ENCODE measurements at regions not wholly inside any gene's neighbourhood (a gene's known extent, or its start where the extent isn't known, plus 50 kb on each side); places are given as distances from the start of the nearest gene placed in this dataset.
"Not testable (repeated sequence)": the region's sequence is repeated elsewhere in the genome, so short reads cannot be mapped to it uniquely, and the experiment has no call there.

DNA sequence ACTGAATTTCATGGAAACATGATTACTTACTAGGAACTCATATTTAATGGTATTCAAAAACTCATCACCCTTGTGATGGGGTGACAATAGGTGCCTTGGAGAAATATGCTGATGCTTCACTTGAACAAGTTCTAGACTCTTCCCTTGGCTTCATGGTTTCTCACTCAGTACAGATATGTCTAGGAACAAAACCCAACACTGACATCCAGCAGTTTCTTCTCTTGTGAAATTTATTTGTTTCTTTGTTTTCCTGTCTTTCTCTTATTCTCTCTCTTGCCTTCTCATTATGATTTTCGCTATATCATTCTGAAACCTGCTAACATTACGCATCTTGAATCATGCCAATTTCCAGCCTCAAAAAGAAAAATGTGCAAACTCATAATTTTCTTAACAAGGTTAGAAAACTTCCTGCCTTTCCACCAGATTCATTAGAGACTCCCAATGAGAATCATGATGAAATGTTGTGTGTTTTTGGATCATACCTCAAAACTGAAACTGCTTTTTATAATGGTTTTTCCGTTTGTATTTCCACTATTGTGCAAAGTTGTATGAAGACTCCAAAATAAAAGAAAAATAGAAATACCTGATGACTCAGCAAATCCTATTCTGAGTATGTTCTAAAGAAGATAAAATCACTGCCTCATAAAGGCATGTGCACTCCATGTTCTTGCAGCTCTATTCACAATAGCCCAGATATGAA, 1021.5 kb downstream of the TMEM121 start:
- BruUV-seq (replicated peaks), result no TSS peak
- Histone ChIP-seq H3K9me3 (no peaks in the 10 kb centered on the region), H3K4me3 (ENCODE audit: low read depth, low read length) (no peak overlapping the region), H3K27me3 (replicated peaks; ENCODE audit: control insufficient read depth, insufficient read depth, low read length) (no peaks in the 10 kb centered on the region), H3K4me1 (no peaks in the 10 kb centered on the region), H3K36me3 (ENCODE audit: control insufficient read depth, insufficient read depth, low read length) (no peaks in the 10 kb centered on the region)
- DNase-seq, result no peak
- Mint-ChIP-seq H3K27me3 (ENCODE audit: insufficient read depth, unreplicated experiment) (peaks cover 4% of the 10 kb centered on the region), H3K27ac (ENCODE audit: unreplicated experiment) (no peak overlapping the region), H3K9me3 (ENCODE audit: unreplicated experiment) (no peaks in the 10 kb centered on the region), H3K4me1 (ENCODE audit: low read depth, unreplicated experiment) (no peaks in the 10 kb centered on the region), H3K36me3 (ENCODE audit: insufficient read depth, unreplicated experiment) (no peaks in the 10 kb centered on the region), H3K4me3 (ENCODE audit: unreplicated experiment) (no peak overlapping the region)
- ChIA-PET POLR2A (no interaction called here), CTCF (no interaction called here)
- intact Hi-C loops (cut with micrococcal nuclease; ENCODE audit: unreplicated experiment), result no loop called here
- TF ChIP-seq, protein P1, sequence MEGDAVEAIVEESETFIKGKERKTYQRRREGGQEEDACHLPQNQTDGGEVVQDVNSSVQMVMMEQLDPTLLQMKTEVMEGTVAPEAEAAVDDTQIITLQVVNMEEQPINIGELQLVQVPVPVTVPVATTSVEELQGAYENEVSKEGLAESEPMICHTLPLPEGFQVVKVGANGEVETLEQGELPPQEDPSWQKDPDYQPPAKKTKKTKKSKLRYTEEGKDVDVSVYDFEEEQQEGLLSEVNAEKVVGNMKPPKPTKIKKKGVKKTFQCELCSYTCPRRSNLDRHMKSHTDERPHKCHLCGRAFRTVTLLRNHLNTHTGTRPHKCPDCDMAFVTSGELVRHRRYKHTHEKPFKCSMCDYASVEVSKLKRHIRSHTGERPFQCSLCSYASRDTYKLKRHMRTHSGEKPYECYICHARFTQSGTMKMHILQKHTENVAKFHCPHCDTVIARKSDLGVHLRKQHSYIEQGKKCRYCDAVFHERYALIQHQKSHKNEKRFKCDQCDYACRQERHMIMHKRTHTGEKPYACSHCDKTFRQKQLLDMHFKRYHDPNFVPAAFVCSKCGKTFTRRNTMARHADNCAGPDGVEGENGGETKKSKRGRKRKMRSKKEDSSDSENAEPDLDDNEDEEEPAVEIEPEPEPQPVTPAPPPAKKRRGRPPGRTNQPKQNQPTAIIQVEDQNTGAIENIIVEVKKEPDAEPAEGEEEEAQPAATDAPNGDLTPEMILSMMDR (IDR thresholded peaks at IDR 0.05; ENCODE audit: insufficient read depth in 1 of 2, low read depth in 1 of 2, low read length in 1 of 2, severe bottlenecking in 1 of 2, unreplicated experiment in 1 of 2), result no peak

DNA sequence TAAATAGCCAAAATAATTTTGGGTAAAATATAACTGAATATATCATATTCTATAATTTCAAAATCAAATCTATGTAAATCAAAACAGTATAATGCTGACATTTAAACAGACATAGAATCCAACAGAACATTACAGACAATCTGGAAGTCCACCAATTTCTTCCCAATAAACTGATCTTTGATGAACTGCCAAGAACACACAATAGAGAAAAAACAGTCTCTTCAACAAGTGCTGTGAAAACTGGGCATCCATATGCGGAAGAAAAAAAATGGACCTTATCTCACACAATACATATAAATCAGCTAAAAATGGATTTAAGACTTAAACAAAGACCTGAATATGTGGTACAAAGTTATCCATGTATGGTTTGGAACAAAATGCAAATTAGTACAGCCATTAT, 1022.7 kb downstream of the TMEM121 start:
- Mint-ChIP-seq H3K4me1 (ENCODE audit: low read depth, unreplicated experiment) (no peaks in the 10 kb centered on the region), H3K36me3 (ENCODE audit: insufficient read depth, unreplicated experiment) (no peaks in the 10 kb centered on the region), H3K4me3 (ENCODE audit: unreplicated experiment) (no peak overlapping the region), H3K27ac (ENCODE audit: unreplicated experiment) (no peak overlapping the region), H3K27me3 (ENCODE audit: insufficient read depth, unreplicated experiment) (peaks cover 2% of the 10 kb centered on the region), H3K9me3 (ENCODE audit: unreplicated experiment) (no peaks in the 10 kb centered on the region)
- POLR2A ChIA-PET, result no interaction called here
- no peak overlapping the region for H3K4me3 ChIP-seq (ENCODE audit: low read depth, low read length)
- no TSS peak for BruUV-seq (replicated peaks)
- H3K9me3 ChIP-seq, result no peaks in the 10 kb centered on the region
- H3K27me3 ChIP-seq (replicated peaks; ENCODE audit: control insufficient read depth, insufficient read depth, low read length), result no peaks in the 10 kb centered on the region
- H3K4me1 ChIP-seq, result no peaks in the 10 kb centered on the region
- TF ChIP-seq, protein P1 (IDR thresholded peaks at IDR 0.05; ENCODE audit: insufficient read depth in 1 of 2, low read depth in 1 of 2, low read length in 1 of 2, severe bottlenecking in 1 of 2, unreplicated experiment in 1 of 2), result no peak
- CTCF ChIA-PET, result no interaction called here
- intact Hi-C loops (cut with micrococcal nuclease; ENCODE audit: unreplicated experiment), result no loop called here
- no peaks in the 10 kb centered on the region for H3K36me3 ChIP-seq (ENCODE audit: control insufficient read depth, insufficient read depth, low read length)
- DNase-seq, result no peak

DNA sequence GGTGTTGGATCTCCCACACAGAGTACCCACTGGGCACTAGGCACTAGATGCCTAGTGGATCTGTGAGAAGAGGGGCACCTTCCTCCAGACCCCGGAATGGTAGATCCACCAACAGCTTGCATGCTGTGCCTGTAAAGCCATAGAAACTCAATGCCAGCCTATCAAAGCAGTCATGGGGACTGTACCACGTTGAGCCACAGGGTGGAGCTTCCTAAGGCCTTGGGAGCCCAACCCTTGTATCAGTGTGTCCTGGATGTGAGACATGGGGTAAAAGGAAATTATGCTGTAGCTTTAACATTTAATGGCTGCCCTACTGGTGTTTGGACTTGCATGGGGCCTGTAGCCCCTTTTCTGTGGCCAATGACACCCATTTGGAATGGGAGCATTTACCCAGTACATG, 1024.9 kb downstream of the TMEM121 start:
- Mint-ChIP-seq H3K4me3 (ENCODE audit: unreplicated experiment) (no peak overlapping the region), H3K36me3 (ENCODE audit: insufficient read depth, unreplicated experiment) (no peaks in the 10 kb centered on the region), H3K27me3 (ENCODE audit: insufficient read depth, unreplicated experiment) (peaks cover 2% of the 10 kb centered on the region), H3K9me3 (ENCODE audit: unreplicated experiment) (no peaks in the 10 kb centered on the region), H3K4me1 (ENCODE audit: low read depth, unreplicated experiment) (no peaks in the 10 kb centered on the region), H3K27ac (ENCODE audit: unreplicated experiment) (no peak overlapping the region)
- no TSS peak for BruUV-seq (replicated peaks)
- no peaks in the 10 kb centered on the region for H3K4me1 ChIP-seq
- no peaks in the 10 kb centered on the region for H3K9me3 ChIP-seq
- no peaks in the 10 kb centered on the region for H3K36me3 ChIP-seq (ENCODE audit: control insufficient read depth, insufficient read depth, low read length)
- H3K27me3 ChIP-seq (replicated peaks; ENCODE audit: control insufficient read depth, insufficient read depth, low read length), result no peaks in the 10 kb centered on the region
- ChIA-PET CTCF (no interaction called here), POLR2A (no interaction called here)
- H3K4me3 ChIP-seq (ENCODE audit: low read depth, low read length), result no peak overlapping the region
- DNase-seq, result peak in 1 of 2 experiments; percentile 11
- intact Hi-C loops (cut with micrococcal nuclease; ENCODE audit: unreplicated experiment), result no loop called here
- TF ChIP-seq, protein P1 (IDR thresholded peaks at IDR 0.05; ENCODE audit: insufficient read depth in 1 of 2, low read depth in 1 of 2, low read length in 1 of 2, severe bottlenecking in 1 of 2, unreplicated experiment in 1 of 2), result peak in 1 of 2 experiments; percentile 5

DNA sequence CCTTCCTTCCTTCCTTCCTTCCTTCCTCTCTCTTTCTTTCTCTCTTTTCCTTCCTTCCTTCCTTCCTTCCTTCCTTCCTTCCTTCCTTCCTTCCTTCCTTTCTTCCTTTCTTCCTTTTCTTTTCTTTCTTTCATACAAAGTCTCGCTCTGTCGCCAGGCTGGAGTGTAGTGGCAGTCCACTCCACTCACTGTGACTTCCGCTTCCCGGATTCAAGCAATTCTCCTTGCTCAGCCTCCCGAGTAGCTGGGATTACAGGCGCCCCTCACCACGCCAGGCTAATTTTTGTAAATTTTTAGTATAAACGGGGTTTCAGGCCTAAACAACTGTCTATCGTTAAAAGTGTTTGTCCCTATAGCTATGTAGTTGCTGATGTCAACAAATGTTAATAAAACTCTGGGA, 1029.8 kb downstream of the TMEM121 start:
- H3K4me3 Mint-ChIP-seq (ENCODE audit: unreplicated experiment); H3K9me3 Mint-ChIP-seq (ENCODE audit: unreplicated experiment): not testable (repeated sequence)

More for the DNA sequence above, 1029.8 kb downstream of the TMEM121 start:
- POLR2A ChIA-PET; H3K9me3 ChIP-seq; H3K27me3 Mint-ChIP-seq (ENCODE audit: insufficient read depth, unreplicated experiment); H3K36me3 Mint-ChIP-seq (ENCODE audit: insufficient read depth, unreplicated experiment); DNase-seq; H3K4me1 Mint-ChIP-seq (ENCODE audit: low read depth, unreplicated experiment); H3K4me1 ChIP-seq; H3K27ac Mint-ChIP-seq (ENCODE audit: unreplicated experiment); H3K4me3 ChIP-seq (ENCODE audit: low read depth, low read length); BruUV-seq (replicated peaks); H3K36me3 ChIP-seq (ENCODE audit: control insufficient read depth, insufficient read depth, low read length); H3K27me3 ChIP-seq (replicated peaks; ENCODE audit: control insufficient read depth, insufficient read depth, low read length): not testable (repeated sequence)
- intact Hi-C loops (cut with micrococcal nuclease; ENCODE audit: unreplicated experiment), result loop anchor here (1.0 kb wide), 1 partner anchor 17 kb away; no protein-coding TSS in a partner anchor
- CTCF ChIA-PET, result interaction anchor here (0.6 kb wide), 1 partner anchor 7 kb away, joined by 8 read pairs; no protein-coding TSS in a partner anchor
